Femur (tissue), 1 donor: ENCODE measurements at regions not wholly inside any gene's neighbourhood (a gene's known extent, or its start where the extent isn't known, plus 50 kb on each side); places are given as distances from the start of the nearest gene placed in this dataset.
"Not testable (repeated sequence)": the region's sequence is repeated elsewhere in the genome, so short reads cannot be mapped to it uniquely, and the experiment has no call there.

Experiments
- DNase-seq: peaks from one replicate; pipeline ENCODE4 v3.0.0-alpha.2; 2017

- no peak for DNase-seq
These were observed 123.3 kb downstream of the ARL4C start for GRCh38 chr2:234373481-234374149.

DNA sequence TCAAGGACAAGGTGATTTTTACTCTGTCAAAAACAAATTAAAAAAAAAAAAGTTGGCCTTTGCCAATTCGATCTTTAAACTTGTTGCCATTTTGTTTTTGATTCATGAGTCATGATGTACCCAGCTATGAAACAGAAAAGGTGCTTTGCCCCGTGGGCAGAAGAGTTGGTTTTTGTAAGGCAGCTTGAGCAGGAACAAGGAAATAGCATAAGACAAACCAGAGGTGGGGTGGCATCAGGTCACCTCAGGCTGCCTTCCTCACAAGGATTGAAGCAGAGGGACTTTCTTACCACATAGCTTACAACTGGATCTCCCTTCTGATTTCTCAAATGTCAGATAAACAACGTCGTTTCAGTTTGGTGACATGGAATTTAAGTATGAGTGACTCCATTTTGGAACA is 123.8 kb downstream of the ARL4C start:
- DNase-seq: no peak

GRCh38 chr2:234372506-234372905 is 124.4 kb downstream of the ARL4C start:
- DNase-seq: no peak

- DNase-seq: no peak
These were observed 128.0 kb downstream of the ARL4C start for GRCh38 chr2:234368861-234369261.

DNA sequence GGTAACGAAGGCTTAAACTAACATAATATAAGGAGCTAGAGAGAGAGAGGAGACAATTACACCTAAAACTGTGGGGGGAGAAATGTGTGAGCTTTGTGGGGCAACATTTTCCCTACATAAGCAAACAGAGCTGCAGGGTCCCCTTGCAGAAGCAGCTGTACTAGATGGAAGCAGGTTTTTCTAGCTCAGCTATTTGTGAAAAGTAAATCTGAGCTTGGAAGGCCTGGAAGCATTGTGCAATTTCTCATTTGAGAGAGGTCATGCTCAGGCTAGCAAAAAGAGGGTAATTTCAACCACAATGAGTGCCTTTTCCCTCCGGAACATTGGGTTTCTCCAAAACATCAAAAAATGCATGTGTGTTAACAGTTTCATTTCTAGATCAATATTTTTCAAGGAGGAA is 130.0 kb downstream of the ARL4C start:
- no peak for DNase-seq

GRCh38 chr2:234364661-234365060 is 132.2 kb downstream of the ARL4C start:
- DNase-seq: no peak

GRCh38 chr2:234363647-234364294 is 133.1 kb downstream of the ARL4C start:
- DNase-seq: no peak

DNA sequence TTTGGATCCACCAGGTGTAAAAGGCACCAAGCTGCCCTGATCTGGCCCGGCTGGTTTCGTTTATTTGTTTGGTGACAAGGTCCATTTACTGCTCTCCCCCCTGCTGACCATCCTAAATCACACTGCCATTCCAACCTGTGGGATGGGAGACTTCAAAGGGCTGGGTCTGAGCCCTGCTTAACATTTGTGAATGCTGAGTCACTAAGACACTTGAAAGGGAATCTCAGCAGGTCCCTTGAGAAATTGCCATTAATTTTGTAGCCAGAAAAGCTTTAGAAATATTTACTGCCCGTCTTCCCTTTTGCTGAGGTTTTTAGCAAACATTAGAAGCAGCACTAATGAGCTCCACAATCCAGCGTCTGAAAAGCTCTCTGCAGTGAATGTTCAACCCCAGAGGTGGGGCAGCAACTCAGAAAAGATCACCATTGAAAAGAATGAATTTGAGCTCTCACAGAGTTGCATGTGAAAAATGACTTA is 133.8 kb downstream of the ARL4C start:
- DNase-seq: no peak

GRCh38 chr2:234360313-234360975 is 136.4 kb downstream of the ARL4C start:
- not testable (repeated sequence) for DNase-seq

DNA sequence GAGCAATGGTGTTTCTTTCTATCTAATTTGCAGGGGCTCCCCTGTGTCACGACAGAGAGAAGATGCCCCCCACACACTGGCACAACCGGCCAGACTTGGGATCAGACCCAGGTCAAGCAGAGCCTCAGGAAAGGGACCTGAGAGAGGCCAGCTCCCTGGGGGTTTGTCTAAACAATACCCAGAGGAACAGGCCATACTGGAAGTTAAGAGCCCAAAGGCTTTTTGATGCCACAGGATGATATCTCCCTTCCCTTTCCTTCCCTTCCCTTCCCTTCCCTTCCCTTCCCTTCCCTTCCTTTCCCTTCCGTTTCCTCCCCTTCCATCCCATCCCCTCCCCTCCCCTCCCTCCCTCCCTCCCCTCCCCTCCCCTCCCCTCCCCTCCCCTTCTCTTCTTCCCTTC is 139.2 kb downstream of the ARL4C start:
- no peak for DNase-seq

- DNase-seq: no peak
These were observed 141.0 kb downstream of the ARL4C start for GRCh38 chr2:234355808-234356365.

DNA sequence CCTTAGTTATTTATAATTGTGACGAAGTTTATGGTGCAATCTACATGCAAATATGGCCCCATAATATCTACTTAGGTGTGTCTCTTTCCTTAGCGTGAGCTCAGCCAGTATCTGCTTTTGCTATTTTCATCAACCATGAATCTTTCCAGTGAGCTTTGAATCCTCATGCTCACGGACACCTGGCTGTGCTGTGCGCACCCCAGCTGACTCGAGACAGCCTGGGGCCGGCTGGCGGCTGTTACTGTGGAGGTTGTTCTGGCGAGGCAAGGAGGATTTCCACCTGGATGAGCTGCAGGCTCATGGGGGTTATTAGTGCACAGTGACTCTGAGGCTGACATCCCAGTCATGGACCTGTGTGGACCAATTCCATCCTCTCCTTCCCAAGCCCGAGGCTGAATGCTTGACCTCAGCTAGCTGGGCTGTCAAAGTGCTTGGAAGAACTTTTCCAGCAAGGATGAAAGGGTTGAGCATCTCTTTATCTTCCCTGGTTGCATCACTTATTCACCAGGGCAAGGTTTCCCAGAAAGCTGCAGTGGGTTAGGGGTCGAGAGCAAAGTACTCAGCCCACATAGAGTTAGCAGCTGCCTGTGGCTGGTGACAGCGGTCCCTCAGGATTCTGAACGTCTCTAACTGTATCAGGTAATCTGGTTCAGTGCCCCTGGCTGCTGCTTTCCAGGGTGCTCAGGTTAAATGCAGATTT is 141.7 kb downstream of the ARL4C start:
- no peak for DNase-seq

DNA sequence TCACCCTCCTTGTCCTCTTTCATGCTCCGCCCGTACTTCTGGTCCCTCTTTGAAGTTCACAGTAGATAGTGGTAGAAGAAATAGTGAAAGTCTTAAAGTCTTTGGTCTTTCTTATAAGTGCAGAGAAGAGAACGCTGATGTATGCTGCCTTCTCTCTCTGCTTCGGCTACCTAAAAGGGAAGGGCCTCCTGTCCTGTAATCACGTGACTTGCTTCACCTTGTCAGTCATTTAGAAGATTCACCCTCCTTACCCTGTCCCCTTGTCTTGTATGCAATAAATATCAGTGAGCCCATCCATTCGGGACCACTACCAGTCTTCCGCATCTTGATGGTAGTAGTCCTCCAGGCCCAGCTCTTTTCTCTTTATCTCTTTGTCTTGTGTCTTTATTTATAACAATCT is 144.6 kb downstream of the ARL4C start:
- DNase-seq: no peak

DNA sequence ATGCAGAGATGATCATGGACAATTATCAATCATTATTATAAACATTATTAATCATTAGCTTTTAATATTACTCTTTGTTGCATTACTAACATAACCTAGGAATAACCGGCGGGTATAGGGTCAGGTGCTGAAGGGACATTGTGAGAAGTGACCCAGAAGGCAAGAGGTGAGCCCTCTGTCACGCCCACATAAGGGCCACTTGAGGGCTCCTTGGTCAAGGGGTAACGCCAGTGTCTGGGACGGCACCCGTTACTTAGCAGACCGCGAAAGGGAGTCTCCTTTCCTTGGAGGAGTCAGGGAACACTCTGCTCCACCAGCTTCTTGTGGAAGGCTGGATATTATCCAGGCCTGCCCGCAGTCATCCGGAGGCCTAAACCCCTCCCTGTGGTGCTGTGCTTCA is 145.0 kb downstream of the ARL4C start:
- not testable (repeated sequence) for DNase-seq

- no peak for DNase-seq
These were observed 148.8 kb downstream of the ARL4C start for GRCh38 chr2:234348081-234348480.

DNA sequence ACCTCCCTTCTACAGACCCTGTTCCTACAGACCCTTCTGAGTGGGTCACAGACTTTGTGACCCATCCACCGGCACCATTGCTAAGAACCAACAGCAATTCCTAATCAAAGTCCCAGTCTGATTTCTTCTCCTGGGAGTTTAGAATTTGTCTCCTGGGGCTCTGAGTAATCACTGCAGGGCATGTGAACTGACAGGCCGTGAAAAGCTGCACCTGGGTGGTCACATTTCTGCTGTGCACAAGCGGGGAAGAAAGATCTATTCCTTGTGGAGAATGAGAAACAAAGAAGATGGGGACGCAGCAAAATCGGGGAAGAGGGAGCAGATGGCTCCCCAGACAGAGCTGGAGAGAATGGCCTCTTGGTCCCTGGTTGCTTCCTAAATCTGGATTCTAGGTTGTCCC is 151.0 kb downstream of the ARL4C start:
- no peak for DNase-seq

DNA sequence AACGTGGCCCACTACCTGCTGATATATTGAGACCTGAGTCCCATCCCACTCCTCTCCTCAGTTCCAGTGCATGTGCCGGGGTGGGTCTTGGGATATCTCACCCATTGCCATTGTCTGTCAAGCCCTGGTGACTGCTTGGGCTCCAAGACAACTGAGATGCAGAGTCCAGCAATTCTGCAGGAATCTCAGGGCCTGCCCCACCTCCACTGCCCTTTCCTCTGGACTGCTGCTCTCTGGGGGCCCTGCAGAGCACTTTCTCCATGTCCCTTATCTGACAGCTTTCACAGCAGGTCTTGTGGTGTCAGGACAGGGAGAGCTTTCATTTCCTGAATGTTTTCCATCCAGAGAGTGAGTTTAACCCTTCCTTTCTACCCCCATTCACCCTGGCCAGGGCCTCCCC is 152.9 kb downstream of the ARL4C start:
- no peak for DNase-seq

- no peak for DNase-seq
These were observed 153.5 kb downstream of the ARL4C start for GRCh38 chr2:234343372-234343771.

GRCh38 chr2:234341306-234341985 is 155.4 kb downstream of the ARL4C start:
- DNase-seq: no peak

DNA sequence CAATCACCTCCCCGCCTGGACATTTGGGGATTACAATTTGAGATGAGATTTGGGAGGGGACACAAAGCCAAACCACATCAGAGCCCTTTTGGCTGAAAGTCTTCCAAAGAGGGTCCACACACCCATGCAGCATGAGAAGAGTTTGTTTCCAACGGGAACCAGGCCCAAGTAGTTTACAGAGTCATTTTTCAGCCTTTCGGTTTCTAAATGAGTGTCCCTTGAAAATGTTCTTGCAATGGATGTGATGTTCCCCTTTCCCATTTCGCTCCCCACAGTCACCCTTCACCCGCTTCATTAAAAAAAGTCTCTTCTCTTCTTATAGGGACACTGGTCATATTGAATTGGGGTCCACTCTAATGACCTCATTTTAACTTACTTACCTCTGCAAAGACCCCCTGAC is 157.4 kb downstream of the ARL4C start:
- no peak for DNase-seq

GRCh38 chr2:234339011-234339410 is 157.9 kb downstream of the ARL4C start:
- DNase-seq: no peak

GRCh38 chr2:234335661-234336228 is 161.1 kb downstream of the ARL4C start:
- peak; percentile 86 for DNase-seq
